ENCODE measurements at regions not wholly inside any gene's neighbourhood (a gene's known extent, or its start where the extent isn't known, plus 50 kb on each side); places are given as distances from the start of the nearest gene placed in this dataset.

GRCh38 chr18:70452501-70452900, 163.7 kb downstream of the SOCS6 start:
- Histone ChIP-seq H3K27me3 (replicated peaks) (no peaks in the 10 kb centered on the region), H3K4me3 (ENCODE audit: low read depth, low read length) (no peak overlapping the region), H3K27ac (no peak overlapping the region), H3K36me3 (replicated peaks) (no peaks in the 10 kb centered on the region)
- no peak for DNase-seq
- in situ Hi-C loops (cut with HindIII; ENCODE audit: low pct_ligation_motif_present, low sequenced_read_pairs) = no loop called here
- TF ChIP-seq, protein P1, sequence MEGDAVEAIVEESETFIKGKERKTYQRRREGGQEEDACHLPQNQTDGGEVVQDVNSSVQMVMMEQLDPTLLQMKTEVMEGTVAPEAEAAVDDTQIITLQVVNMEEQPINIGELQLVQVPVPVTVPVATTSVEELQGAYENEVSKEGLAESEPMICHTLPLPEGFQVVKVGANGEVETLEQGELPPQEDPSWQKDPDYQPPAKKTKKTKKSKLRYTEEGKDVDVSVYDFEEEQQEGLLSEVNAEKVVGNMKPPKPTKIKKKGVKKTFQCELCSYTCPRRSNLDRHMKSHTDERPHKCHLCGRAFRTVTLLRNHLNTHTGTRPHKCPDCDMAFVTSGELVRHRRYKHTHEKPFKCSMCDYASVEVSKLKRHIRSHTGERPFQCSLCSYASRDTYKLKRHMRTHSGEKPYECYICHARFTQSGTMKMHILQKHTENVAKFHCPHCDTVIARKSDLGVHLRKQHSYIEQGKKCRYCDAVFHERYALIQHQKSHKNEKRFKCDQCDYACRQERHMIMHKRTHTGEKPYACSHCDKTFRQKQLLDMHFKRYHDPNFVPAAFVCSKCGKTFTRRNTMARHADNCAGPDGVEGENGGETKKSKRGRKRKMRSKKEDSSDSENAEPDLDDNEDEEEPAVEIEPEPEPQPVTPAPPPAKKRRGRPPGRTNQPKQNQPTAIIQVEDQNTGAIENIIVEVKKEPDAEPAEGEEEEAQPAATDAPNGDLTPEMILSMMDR (IDR thresholded peaks at IDR 0.05; ENCODE audit: low read depth, low read length, missing control alignments) = no peak

GRCh38 chr18:70450426-70451253, 161.8 kb downstream of the SOCS6 start:
- H3K27me3 ChIP-seq (replicated peaks) = no peaks in the 10 kb centered on the region
- no peak for DNase-seq
- no peak overlapping the region for H3K27ac ChIP-seq
- no peak overlapping the region for H3K4me3 ChIP-seq (ENCODE audit: low read depth, low read length)
- in situ Hi-C loops (cut with HindIII; ENCODE audit: low pct_ligation_motif_present, low sequenced_read_pairs) = no loop called here
- TF ChIP-seq, protein P1 (IDR thresholded peaks at IDR 0.05; ENCODE audit: low read depth, low read length, missing control alignments) = peak; percentile 43
- H3K36me3 ChIP-seq (replicated peaks) = no peaks in the 10 kb centered on the region

DNA sequence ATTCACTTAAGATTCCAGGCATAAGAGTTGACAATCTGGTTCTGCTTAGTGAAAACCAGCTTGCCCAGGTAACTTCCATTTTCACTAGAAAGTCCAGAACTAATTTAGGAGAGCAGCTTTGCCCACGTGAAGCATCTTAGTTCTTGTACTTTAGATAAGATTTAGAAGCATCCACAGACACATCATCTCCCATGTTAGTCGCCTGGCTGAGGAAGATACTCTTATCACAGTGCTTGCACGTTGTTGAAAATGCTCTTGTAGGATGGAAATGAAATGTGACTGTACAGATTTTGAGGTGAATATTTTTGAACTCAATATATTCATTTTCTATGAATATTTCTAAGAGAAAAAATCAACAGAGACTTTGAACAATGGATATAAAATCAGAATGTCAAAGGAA, 159.7 kb downstream of the SOCS6 start:
- no peaks in the 10 kb centered on the region for H3K27me3 ChIP-seq (replicated peaks)
- DNase-seq = no peak
- TF ChIP-seq, protein P1 (IDR thresholded peaks at IDR 0.05; ENCODE audit: low read depth, low read length, missing control alignments) = no peak
- no peaks in the 10 kb centered on the region for H3K36me3 ChIP-seq (replicated peaks)
- no peak overlapping the region for H3K27ac ChIP-seq
- in situ Hi-C loops (cut with HindIII; ENCODE audit: low pct_ligation_motif_present, low sequenced_read_pairs) = loop anchor here (25.0 kb wide), 1 partner anchor 236 kb away; the partner anchor contains the start of gene RTTN
- no peak overlapping the region for H3K4me3 ChIP-seq (ENCODE audit: low read depth, low read length)

DNA sequence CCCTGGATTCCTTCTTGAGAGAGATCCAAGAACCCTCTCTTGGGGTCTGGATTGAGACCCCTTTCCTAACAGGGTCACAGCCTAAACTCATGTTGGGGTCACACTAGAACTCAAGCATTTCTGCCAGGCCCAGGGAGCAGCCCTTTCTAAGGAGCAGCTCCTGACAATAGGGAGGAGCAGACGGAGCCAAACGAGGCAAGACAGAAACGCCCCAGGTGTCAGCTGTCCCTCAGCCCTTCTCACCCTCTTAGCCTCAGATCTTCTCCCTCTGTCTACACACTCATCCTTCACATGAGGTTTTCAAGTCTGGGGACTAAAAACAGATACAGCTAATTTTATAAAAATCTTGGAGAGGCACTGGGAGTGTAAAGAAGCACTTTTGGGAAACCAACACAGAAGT, 157.2 kb downstream of the SOCS6 start:
- in situ Hi-C loops (cut with HindIII; ENCODE audit: low pct_ligation_motif_present, low sequenced_read_pairs) = loop anchor here (25.0 kb wide), 1 partner anchor 234 kb away; the partner anchor contains the start of gene RTTN
- Histone ChIP-seq H3K36me3 (replicated peaks) (no peaks in the 10 kb centered on the region), H3K27me3 (replicated peaks) (no peaks in the 10 kb centered on the region), H3K27ac (no peak overlapping the region), H3K4me3 (ENCODE audit: low read depth, low read length) (no peak overlapping the region)
- DNase-seq = no peak
- TF ChIP-seq, protein P1 (IDR thresholded peaks at IDR 0.05; ENCODE audit: low read depth, low read length, missing control alignments) = no peak

- Histone ChIP-seq H3K36me3 (replicated peaks) (no peaks in the 10 kb centered on the region), H3K27ac (no peak overlapping the region), H3K27me3 (replicated peaks) (no peaks in the 10 kb centered on the region), H3K4me3 (ENCODE audit: low read depth, low read length) (no peak overlapping the region)
- in situ Hi-C loops (cut with HindIII; ENCODE audit: low pct_ligation_motif_present, low sequenced_read_pairs) = loop anchor here (25.0 kb wide), 1 partner anchor 231 kb away; the partner anchor contains the start of gene RTTN
- TF ChIP-seq, protein P1 (IDR thresholded peaks at IDR 0.05; ENCODE audit: low read depth, low read length, missing control alignments) = no peak
- no peak for DNase-seq
Measured at GRCh38 chr18:70442933-70443332, 154.1 kb downstream of the SOCS6 start.

Measured in brain microvascular endothelial cell (primary cell).